A673 (cell line): ENCODE measurements at regions not wholly inside any gene's neighbourhood (a gene's known extent, or its start where the extent isn't known, plus 50 kb on each side); places are given as distances from the start of the nearest gene placed in this dataset.

Experiments used
- EZH2 ChIP-seq: fragments of 200-600 bp; sonication (generic); IDR thresholded peaks from 2 replicates; pipeline ENCODE4 v1.6.1; 2017; ENCODE audit warnings: borderline replicate concordance, low read depth, mild to moderate bottlenecking, mixed read lengths, antibody characterized with exemption, low read length; ENCODE audit not compliant: poor library complexity, severe bottlenecking
- TF ChIP-seq, protein P1 (sequence below): fragments of 300-800, 200-600 bp; sonication (generic); conservative IDR thresholded peaks from 2 replicates; pipeline ENCODE4 v1.5.1; 2017; ENCODE audit warnings: low read depth, mild to moderate bottlenecking, antibody characterized with exemption, low read length, moderate library complexity, mixed read lengths

DNA sequence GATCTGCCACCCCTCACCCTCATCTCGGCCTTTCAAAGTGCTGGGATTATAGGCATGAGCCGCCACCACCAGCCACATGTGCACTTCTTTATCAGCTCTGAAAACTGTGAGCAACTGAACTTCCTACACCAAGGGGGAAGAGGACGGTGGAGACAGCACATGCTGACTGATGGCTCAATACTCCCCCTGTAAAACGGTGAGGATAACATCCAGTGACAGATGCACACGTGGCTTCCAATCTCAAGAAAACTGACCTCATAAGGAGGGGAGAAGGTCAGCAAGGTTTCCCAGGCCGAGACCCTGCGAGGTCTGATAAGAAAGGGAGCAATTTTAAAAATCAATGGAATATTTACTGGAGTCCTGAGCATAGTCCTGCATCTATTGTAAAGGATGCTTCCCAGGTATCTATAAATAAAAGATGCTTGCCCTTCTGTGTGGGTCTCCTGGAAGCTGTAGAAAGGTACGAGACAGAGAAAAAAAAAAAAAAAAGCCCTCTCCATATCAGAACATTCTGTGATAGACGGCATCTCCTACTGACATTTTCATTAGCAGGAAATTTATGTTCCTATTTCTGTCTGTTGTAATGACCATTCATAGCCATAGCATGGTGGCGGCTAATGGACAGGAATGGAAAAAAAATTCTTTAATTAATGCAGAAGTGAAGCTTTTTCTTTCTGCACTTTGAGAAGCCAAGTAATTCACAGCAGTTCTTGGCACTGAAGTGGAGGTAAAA lies 385.1 kb downstream of the ZNF536 start:
- TF ChIP-seq, protein P1, sequence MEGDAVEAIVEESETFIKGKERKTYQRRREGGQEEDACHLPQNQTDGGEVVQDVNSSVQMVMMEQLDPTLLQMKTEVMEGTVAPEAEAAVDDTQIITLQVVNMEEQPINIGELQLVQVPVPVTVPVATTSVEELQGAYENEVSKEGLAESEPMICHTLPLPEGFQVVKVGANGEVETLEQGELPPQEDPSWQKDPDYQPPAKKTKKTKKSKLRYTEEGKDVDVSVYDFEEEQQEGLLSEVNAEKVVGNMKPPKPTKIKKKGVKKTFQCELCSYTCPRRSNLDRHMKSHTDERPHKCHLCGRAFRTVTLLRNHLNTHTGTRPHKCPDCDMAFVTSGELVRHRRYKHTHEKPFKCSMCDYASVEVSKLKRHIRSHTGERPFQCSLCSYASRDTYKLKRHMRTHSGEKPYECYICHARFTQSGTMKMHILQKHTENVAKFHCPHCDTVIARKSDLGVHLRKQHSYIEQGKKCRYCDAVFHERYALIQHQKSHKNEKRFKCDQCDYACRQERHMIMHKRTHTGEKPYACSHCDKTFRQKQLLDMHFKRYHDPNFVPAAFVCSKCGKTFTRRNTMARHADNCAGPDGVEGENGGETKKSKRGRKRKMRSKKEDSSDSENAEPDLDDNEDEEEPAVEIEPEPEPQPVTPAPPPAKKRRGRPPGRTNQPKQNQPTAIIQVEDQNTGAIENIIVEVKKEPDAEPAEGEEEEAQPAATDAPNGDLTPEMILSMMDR, result no peak
- TF ChIP-seq EZH2, result no peak
